Mesothelial cell of epicardium (in vitro differentiated cells): ENCODE measurements at regions not wholly inside any gene's neighbourhood (a gene's known extent, or its start where the extent isn't known, plus 50 kb on each side); places are given as distances from the start of the nearest gene placed in this dataset.

Experiments
- DNase-seq, 2 experiments: peaks; one replicate each; pipeline ENCODE4 v3.0.0; 2021; ENCODE audit warnings: low spot score in 2 of 2; ENCODE audit not compliant: unreplicated experiment in 2 of 2
- H3K27ac Mint-ChIP-seq: 2 replicates; pipeline ENCODE4 v1.8.0; 2021; ENCODE audit warnings: mixed read lengths
- H3K27me3 Mint-ChIP-seq: 2 replicates; pipeline ENCODE4 v1.8.0; 2021; ENCODE audit warnings: low read depth, mixed read lengths
- H3K36me3 Mint-ChIP-seq: 2 replicates; pipeline ENCODE4 v1.8.0; 2021; ENCODE audit warnings: mixed read lengths
- H3K4me1 Mint-ChIP-seq: 2 replicates; pipeline ENCODE4 v1.8.0; 2021; ENCODE audit warnings: mixed read lengths
- H3K4me3 Mint-ChIP-seq: 2 replicates; pipeline ENCODE4 v1.8.0; 2021; ENCODE audit warnings: mild to moderate bottlenecking, moderate library complexity, mixed read lengths
- H3K9me3 Mint-ChIP-seq: 2 replicates; pipeline ENCODE4 v1.8.0; 2021; ENCODE audit warnings: mixed read lengths
- TF ChIP-seq, protein P1 (sequence below): fragments of 200-600 bp; sonication (generic); IDR thresholded peaks from one replicate; pipeline ENCODE4 v1.5.0; 2021; ENCODE audit warnings: antibody characterized with exemption; ENCODE audit not compliant: unreplicated experiment

DNA sequence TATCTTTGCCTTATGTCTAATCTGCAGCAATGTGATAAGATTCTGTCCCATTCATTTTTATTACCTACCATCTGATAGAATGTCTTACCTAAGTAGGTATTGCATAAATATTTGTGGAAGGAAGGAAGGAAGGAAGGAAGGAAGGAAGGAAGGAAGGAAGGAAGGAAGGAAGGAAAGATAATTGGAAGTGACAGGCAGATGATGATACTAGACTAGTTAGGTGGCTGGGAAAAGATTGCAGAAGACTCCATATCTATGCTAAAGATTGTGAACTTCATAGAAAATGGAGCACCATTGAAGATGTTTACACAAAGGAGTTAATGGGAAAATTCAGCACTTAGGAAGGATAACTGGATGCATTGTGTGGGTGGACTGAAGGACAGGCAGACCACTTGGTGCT is 909.0 kb downstream of the EPHA4 start:
- TF ChIP-seq, protein P1, sequence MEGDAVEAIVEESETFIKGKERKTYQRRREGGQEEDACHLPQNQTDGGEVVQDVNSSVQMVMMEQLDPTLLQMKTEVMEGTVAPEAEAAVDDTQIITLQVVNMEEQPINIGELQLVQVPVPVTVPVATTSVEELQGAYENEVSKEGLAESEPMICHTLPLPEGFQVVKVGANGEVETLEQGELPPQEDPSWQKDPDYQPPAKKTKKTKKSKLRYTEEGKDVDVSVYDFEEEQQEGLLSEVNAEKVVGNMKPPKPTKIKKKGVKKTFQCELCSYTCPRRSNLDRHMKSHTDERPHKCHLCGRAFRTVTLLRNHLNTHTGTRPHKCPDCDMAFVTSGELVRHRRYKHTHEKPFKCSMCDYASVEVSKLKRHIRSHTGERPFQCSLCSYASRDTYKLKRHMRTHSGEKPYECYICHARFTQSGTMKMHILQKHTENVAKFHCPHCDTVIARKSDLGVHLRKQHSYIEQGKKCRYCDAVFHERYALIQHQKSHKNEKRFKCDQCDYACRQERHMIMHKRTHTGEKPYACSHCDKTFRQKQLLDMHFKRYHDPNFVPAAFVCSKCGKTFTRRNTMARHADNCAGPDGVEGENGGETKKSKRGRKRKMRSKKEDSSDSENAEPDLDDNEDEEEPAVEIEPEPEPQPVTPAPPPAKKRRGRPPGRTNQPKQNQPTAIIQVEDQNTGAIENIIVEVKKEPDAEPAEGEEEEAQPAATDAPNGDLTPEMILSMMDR = no peak
- DNase-seq = no peak
- H3K27ac Mint-ChIP-seq = no peak overlapping the region
- H3K4me1 Mint-ChIP-seq = peaks cover 9% of the 10 kb centered on the region
- peaks cover 3% of the 10 kb centered on the region for H3K27me3 Mint-ChIP-seq
- H3K9me3 Mint-ChIP-seq = peaks cover 5% of the 10 kb centered on the region
- H3K36me3 Mint-ChIP-seq = no peaks in the 10 kb centered on the region
- H3K4me3 Mint-ChIP-seq = no peak overlapping the region

DNA sequence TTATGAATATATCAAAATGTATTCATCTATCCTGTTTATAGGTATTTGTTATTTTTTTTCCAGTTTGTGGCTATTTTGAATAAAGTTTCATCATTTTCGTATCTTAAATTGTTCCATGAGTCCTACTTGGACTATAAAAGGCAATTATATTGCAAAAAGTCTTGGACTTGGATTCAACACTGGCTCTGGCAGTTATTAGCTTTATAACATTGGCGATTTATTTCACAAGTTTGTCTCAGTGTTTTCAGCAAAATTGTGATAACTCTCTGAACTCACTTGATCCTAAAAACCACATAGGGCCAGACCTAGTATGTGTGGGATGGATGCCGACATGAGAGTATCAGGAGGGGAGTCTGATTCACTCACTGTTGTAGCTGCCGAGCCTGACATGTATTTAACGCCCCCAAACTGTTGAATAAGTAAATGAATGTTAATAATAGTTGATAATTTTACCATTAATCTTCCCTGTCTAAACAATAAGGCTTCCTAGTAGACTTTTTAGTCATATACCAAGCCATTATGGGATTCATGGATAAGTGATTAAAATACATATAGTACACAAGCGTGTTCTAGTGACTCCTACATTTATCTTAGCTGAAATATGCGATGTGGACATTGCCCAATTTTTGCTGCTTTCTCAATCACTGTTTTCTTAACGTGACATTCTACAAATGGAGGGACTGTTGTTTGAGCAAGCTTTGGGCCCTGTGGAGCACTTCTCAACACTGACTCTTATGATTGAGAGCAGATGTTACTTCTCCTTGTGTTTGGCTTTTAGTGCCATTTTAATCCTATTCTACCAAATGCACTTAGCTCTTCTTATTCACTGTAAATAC is 907.6 kb downstream of the EPHA4 start:
- TF ChIP-seq, protein P1 = no peak

DNA sequence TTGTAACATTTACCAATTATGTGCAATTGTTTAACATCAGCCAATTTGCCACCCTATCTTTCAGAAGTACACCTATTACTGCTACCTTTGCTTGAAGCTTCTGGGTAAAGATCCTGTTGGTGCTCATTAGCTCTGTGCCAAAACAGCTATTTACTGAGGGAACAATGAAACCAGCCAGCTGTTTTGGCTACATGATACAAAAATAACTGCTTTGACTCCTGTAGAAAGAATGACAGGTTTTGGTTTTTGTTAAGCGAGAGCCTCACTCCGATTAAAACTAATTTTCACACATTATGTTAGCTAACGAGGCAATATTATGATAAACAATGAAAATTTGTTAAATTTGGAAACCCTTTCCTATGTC is 907.0 kb downstream of the EPHA4 start:
- DNase-seq = no peak
- Mint-ChIP-seq H3K4me1 (peaks cover 5% of the 10 kb centered on the region), H3K9me3 (peaks cover 20% of the 10 kb centered on the region), H3K4me3 (no peak overlapping the region), H3K36me3 (no peaks in the 10 kb centered on the region), H3K27me3 (no peaks in the 10 kb centered on the region), H3K27ac (no peak overlapping the region)
- TF ChIP-seq, protein P1 = no peak

More for the DNA sequence above, 907.6 kb downstream of the EPHA4 start:
- no peak overlapping the region for H3K27ac Mint-ChIP-seq
- no peaks in the 10 kb centered on the region for H3K36me3 Mint-ChIP-seq
- H3K4me3 Mint-ChIP-seq = no peak overlapping the region
- H3K9me3 Mint-ChIP-seq = peaks cover 17% of the 10 kb centered on the region
- no peak for DNase-seq
- H3K4me1 Mint-ChIP-seq = peaks cover 9% of the 10 kb centered on the region
- no peaks in the 10 kb centered on the region for H3K27me3 Mint-ChIP-seq

DNA sequence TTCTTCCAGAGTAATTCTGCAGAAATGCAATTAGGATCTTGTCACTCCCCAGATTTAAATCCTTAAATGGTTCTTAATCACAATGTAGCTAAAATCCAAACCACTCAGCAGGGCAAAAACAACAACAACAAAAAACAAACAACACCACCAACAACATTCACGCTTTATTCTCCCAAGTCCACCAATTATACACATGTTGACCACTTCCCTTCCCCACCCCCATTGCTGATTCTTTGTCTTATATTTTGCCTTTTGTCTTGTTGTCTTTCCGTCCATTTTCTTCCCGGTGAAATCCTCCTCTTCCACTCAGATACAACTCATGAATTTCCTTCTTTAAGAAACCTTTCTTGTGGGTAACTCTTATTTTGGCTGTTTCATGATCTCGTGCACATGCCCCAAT is 902.8 kb downstream of the EPHA4 start:
- Mint-ChIP-seq H3K27me3 (peaks cover 2% of the 10 kb centered on the region), H3K27ac (no peak overlapping the region), H3K9me3 (peaks cover 15% of the 10 kb centered on the region), H3K4me3 (no peak overlapping the region), H3K4me1 (no peaks in the 10 kb centered on the region), H3K36me3 (no peaks in the 10 kb centered on the region)
- TF ChIP-seq, protein P1 = no peak
- no peak for DNase-seq

DNA sequence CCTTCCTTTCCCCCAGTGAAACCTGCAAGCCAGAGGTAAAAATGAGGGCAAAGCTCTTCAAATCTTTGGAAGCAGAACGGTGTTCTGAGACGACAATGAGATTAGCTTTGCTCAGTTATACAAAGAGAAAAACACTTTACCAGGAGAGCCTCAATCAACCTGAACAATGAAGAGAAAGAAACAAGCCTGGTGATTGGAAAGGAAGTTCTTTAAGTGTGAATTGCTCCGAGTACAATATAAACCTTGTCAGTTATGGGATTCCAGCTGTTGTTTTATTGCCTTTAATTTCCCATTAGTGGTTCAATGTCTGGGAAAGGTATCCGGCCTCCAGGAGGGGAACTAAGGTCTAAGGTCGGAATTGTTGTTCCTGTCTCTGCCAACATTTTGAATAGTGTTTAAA is 901.6 kb downstream of the EPHA4 start:
- no peak overlapping the region for H3K27ac Mint-ChIP-seq
- no peak for DNase-seq
- no peak overlapping the region for H3K4me3 Mint-ChIP-seq
- H3K27me3 Mint-ChIP-seq = peaks cover 2% of the 10 kb centered on the region
- H3K9me3 Mint-ChIP-seq = peaks cover 15% of the 10 kb centered on the region
- no peaks in the 10 kb centered on the region for H3K4me1 Mint-ChIP-seq
- no peaks in the 10 kb centered on the region for H3K36me3 Mint-ChIP-seq
- TF ChIP-seq, protein P1 = no peak
